Astrocyte (in vitro differentiated cells and primary cell): ENCODE measurements at regions not wholly inside any gene's neighbourhood (a gene's known extent, or its start where the extent isn't known, plus 50 kb on each side); places are given as distances from the start of the nearest gene placed in this dataset.
"Not testable (repeated sequence)": the region's sequence is repeated elsewhere in the genome, so short reads cannot be mapped to it uniquely, and the experiment has no call there.

Experiments
- DNase-seq: peaks from one replicate; pipeline ENCODE4 v3.0.0-alpha.2; 2010; ENCODE audit warnings: low read depth
- FAIRE-seq: peaks from 2 replicates; lab custom pipeline; 2011; peaks lifted over from hg19 to GRCh38; lab: Jason Lieb, UNC
- H2AFZ ChIP-seq: 2 replicates; pipeline ENCODE4 v1.6.0; 2012; ENCODE audit warnings: low read depth, low read length, inconsistent platforms
- H3K27ac ChIP-seq: 2 replicates; pipeline ENCODE4 v1.5.1; 2011; ENCODE audit warnings: low read depth, low read length, inconsistent platforms
- H3K27me3 ChIP-seq: 2 replicates; pipeline ENCODE4 v1.6.0; 2011; ENCODE audit warnings: low read length, inconsistent platforms; ENCODE audit not compliant: insufficient read depth
- H3K36me3 ChIP-seq: 2 replicates; pipeline ENCODE4 v1.5.1; 2011; ENCODE audit warnings: low read length, inconsistent platforms; ENCODE audit not compliant: insufficient read depth
- H3K4me1 ChIP-seq: 2 replicates; pipeline ENCODE4 v1.5.1; 2011; ENCODE audit warnings: low read length, inconsistent platforms; ENCODE audit not compliant: insufficient read depth
- H3K4me2 ChIP-seq: 2 replicates; pipeline ENCODE4 v1.6.0; 2012; ENCODE audit warnings: low read length, inconsistent platforms
- H3K4me3 ChIP-seq: 2 replicates; pipeline ENCODE4 v1.5.1; 2011; ENCODE audit warnings: low read depth, mild to moderate bottlenecking, low read length, inconsistent platforms; ENCODE audit not compliant: insufficient read depth
- H3K79me2 ChIP-seq: 2 replicates; pipeline ENCODE4 v1.6.0; 2012; ENCODE audit warnings: mild to moderate bottlenecking, low read length, inconsistent platforms; ENCODE audit not compliant: insufficient read depth
- H3K9ac ChIP-seq: 2 replicates; pipeline ENCODE4 v1.6.0; 2012; ENCODE audit warnings: mild to moderate bottlenecking, low read length, inconsistent platforms
- H3K9me3 ChIP-seq: 2 replicates; pipeline ENCODE4 v1.5.1; 2012; ENCODE audit warnings: low read depth, mild to moderate bottlenecking, low read length, inconsistent platforms; ENCODE audit not compliant: insufficient read depth
- H4K20me1 ChIP-seq: 2 replicates; pipeline ENCODE4 v1.6.0; 2012; ENCODE audit warnings: low read length, inconsistent platforms; ENCODE audit not compliant: insufficient read depth
- H3K27ac Mint-ChIP-seq: one replicate; pipeline ENCODE4 v1.8.0; 2021; ENCODE audit warnings: mild to moderate bottlenecking, mixed read lengths; ENCODE audit not compliant: unreplicated experiment
- H3K27me3 Mint-ChIP-seq: one replicate; pipeline ENCODE4 v1.8.0; 2021; ENCODE audit warnings: low read depth, mixed read lengths; ENCODE audit not compliant: unreplicated experiment
- H3K36me3 Mint-ChIP-seq: one replicate; pipeline ENCODE4 v1.8.0; 2021; ENCODE audit warnings: low read depth, mixed read lengths; ENCODE audit not compliant: unreplicated experiment
- H3K4me1 Mint-ChIP-seq: one replicate; pipeline ENCODE4 v1.8.0; 2021; ENCODE audit warnings: low read depth, mixed read lengths; ENCODE audit not compliant: unreplicated experiment
- H3K4me3 Mint-ChIP-seq: one replicate; pipeline ENCODE4 v1.8.0; 2021; ENCODE audit warnings: mild to moderate bottlenecking, moderate library complexity, mixed read lengths; ENCODE audit not compliant: unreplicated experiment
- H3K9me3 Mint-ChIP-seq: one replicate; pipeline ENCODE4 v1.8.0; 2021; ENCODE audit warnings: mild to moderate bottlenecking, mixed read lengths; ENCODE audit not compliant: unreplicated experiment

DNA sequence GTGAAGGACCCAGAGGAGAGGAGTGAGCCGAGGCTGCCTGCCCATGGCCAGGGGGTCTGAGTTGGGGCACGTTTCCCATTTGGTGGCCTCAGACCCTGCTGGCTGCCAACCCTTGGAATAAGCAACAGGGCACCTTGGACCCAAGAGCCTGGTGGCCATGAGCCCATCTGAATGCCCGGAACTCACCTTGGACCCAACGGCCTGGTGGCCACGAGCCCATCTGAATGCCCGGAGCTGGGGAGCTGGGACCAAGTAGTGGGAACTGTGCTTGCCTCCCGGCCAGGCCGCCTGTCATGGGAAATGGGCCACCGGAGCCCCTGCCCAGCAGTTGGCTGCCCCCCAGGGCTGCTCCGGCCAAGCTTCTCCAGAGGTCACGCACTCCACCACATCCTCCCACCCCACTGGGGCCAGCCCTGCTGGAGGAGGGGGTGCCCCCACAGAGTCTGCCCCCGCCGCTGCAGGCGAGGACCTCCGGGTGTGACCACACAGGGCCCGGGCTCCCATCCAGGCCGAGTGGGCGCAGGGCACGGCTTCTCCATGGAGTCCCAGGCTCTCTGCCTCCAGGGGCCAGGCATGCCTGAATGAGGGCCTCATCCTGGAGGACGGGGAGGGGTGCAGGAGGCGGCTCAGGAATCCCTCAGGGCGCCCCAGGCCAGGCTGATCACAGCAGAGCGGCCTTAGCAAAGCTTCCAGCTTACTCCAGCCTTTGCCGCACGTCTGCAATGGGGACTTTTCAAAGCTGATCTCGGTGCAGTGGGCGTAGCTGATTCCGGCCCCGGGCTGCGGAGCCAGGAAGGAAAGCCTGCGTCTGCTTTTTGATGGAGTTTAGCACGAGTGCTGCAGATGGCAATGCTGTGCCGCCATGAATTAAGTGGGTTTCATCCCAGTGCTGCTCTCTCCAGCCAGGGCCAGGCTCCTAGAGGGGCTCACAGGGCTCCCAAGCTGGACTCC, 146.3 kb downstream of the LAT start:
- H3K27ac ChIP-seq, H3K4me3 ChIP-seq, H3K36me3 ChIP-seq, H3K9me3 Mint-ChIP-seq, H3K4me3 Mint-ChIP-seq, H3K9ac ChIP-seq, H3K9me3 ChIP-seq, H2AFZ ChIP-seq, H3K27me3 ChIP-seq, H3K36me3 Mint-ChIP-seq, H3K27ac Mint-ChIP-seq, H3K4me1 ChIP-seq, FAIRE-seq, H4K20me1 ChIP-seq, H3K4me2 ChIP-seq, H3K79me2 ChIP-seq, H3K4me1 Mint-ChIP-seq: not testable (repeated sequence)
- peak; percentile 25 for DNase-seq
- H3K27me3 Mint-ChIP-seq = peaks cover 31% of the 10 kb centered on the region

DNA sequence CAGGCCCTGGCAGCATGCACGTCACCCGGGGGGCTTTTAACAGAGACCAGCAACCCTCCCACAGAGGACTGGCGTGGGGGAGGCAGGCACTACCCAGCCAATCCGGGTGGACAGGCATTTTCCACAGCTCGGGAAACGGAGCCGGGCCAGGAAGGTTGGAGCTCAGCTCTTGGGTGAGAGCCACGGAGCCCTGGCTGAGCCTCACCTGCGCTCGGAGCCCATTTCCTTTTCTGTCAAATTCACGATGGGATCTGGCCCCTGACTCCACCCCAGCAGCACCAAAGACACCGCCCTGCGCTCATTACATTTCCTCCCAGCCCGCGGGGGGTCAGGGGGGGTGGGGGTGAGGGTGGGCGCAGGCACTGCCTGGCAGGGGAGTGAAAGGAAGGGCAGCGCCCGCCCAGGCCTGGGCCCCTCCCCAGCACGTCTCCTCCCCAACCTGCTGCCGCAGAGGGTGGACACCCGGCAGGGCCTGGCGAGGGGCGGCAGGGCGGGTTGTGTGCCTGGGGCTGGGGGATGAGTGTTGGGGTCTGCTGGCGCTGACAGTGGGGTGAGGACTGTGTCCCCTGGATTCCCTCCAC, 145.4 kb downstream of the LAT start:
- H3K4me2 ChIP-seq, H3K9me3 Mint-ChIP-seq, H3K4me3 Mint-ChIP-seq, H4K20me1 ChIP-seq, H3K79me2 ChIP-seq, H3K36me3 ChIP-seq, H3K9ac ChIP-seq, H3K4me3 ChIP-seq, H2AFZ ChIP-seq, DNase-seq, H3K4me1 ChIP-seq, H3K27me3 ChIP-seq, H3K4me1 Mint-ChIP-seq, H3K36me3 Mint-ChIP-seq, H3K9me3 ChIP-seq, FAIRE-seq, H3K27ac ChIP-seq, H3K27ac Mint-ChIP-seq: not testable (repeated sequence)
- peaks cover 34% of the 10 kb centered on the region for H3K27me3 Mint-ChIP-seq

DNA sequence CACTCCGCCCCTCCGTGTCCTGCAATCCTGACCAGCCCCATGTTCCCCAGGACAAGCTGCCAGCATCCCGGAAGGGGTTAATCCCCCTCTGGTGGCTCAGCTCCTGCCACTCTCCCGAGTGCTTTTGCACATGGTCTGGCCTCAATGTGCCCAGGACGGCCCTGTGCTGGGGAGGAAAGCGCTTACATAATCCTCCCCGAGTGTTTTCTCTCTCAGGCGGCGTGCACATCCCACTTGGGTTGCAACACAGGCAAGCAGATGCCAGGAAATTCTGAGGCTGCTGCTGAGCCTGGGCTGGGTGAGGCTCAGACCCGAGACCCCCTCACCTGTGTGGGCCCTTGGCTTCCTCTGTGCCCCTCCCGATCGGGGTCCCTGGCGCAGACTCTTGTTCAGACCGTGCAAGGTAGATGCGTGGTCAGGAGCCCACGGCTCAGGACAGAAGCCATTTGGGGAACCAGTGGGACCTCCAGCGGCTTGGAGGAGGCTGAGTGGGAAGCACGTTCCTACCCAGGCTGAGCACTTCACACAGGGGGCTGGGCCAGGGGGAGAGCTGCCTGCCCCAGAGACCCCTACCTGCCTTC, 144.7 kb downstream of the LAT start:
- H3K4me2 ChIP-seq, H3K4me3 Mint-ChIP-seq, H4K20me1 ChIP-seq, H3K9me3 Mint-ChIP-seq, H3K4me1 Mint-ChIP-seq, H3K9me3 ChIP-seq, DNase-seq, FAIRE-seq, H3K4me3 ChIP-seq, H3K27ac ChIP-seq, H3K4me1 ChIP-seq, H3K27ac Mint-ChIP-seq, H2AFZ ChIP-seq, H3K9ac ChIP-seq, H3K36me3 Mint-ChIP-seq, H3K36me3 ChIP-seq, H3K79me2 ChIP-seq, H3K27me3 ChIP-seq: not testable (repeated sequence)
- H3K27me3 Mint-ChIP-seq = peaks cover 38% of the 10 kb centered on the region

DNA sequence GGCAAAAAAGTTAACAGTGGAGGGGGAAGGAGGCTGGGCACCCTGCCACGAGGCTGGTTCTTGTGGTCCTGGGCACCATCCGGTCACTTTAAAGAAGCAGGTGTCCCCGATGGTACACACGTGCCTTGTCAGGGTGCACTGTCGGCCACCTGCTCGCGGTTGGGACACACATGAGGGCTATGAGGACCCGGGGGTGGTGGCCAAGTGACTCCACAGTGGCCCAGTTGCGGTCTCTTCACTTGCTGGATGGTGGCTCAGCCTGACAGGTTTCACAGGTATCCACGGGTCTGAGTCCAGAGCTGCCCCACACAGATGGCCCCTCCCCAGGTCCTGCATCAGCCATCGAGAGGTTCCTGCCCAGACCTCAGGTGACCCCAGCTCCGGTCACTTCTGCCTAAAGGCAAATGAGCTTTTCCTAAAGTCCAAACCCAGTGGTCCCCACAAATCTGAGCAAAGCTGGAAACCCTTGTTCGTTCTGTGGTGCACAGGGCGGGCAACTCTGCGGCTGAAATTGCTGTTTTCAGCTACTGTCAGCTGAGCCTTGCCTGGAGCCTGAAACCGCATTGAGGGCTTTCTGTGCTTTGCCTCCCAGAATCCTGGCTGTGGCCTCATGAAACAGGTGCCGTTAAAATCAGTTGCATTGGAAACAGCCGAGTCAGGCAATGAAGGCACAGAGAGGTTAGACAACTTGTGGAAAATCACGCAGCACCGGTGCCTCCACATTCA, 144.0 kb downstream of the LAT start:
- H3K36me3 ChIP-seq, FAIRE-seq: not testable (repeated sequence)

DNA sequence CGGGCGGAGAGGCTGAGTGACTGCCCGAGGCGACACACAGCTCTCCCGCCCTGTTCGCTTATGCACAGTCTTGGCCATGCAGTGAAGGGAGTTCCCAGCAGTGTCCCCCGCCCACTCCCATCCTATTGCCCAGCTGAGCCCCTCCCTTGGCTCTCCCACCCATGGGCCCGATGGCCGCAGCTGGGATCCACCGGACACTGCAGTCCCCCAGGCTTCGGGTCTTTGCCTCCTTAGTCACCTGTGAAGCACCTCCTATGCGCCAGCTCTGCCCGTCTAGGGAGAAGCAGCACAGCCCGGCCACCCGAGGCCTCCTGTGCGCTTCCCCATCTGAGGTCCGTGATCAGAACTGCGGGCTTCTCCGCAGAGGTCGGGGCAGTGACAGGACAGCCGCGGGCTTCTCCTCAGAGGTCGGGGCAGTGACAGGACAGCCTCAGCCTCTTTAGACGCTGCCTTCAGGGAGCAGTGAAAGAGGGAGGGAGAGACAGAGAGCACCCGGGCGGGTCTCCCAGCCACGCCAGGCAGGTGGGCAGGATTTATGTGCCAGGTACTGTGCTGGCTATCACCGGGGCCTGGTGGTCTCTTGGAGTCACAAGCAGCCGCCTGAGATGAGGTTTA, 143.1 kb downstream of the LAT start:
- not testable (repeated sequence) for H3K4me1 Mint-ChIP-seq, FAIRE-seq, H3K4me2 ChIP-seq, H3K27ac ChIP-seq, H3K9me3 Mint-ChIP-seq, H3K36me3 ChIP-seq, H3K4me3 ChIP-seq, H4K20me1 ChIP-seq, DNase-seq, H3K79me2 ChIP-seq, H3K9ac ChIP-seq, H3K4me3 Mint-ChIP-seq, H3K27me3 ChIP-seq, H3K36me3 Mint-ChIP-seq, H3K27ac Mint-ChIP-seq, H2AFZ ChIP-seq, H3K9me3 ChIP-seq, H3K4me1 ChIP-seq
- peaks cover 35% of the 10 kb centered on the region for H3K27me3 Mint-ChIP-seq

More for the DNA sequence above, 144.0 kb downstream of the LAT start:
- H3K4me1 ChIP-seq, H3K4me3 Mint-ChIP-seq, H3K9me3 Mint-ChIP-seq, H3K79me2 ChIP-seq, DNase-seq, H3K9ac ChIP-seq, H3K27me3 ChIP-seq, H3K27ac Mint-ChIP-seq, H3K4me3 ChIP-seq, H3K4me1 Mint-ChIP-seq, H3K36me3 Mint-ChIP-seq, H3K4me2 ChIP-seq, H3K27ac ChIP-seq, H2AFZ ChIP-seq, H4K20me1 ChIP-seq, H3K9me3 ChIP-seq: not testable (repeated sequence)
- H3K27me3 Mint-ChIP-seq = peaks cover 38% of the 10 kb centered on the region
